Stomach smooth muscle (tissue), 2 donors: ENCODE measurements at regions not wholly inside any gene's neighbourhood (a gene's known extent, or its start where the extent isn't known, plus 50 kb on each side); places are given as distances from the start of the nearest gene placed in this dataset.

Source experiments
- H3K27ac ChIP-seq: one replicate; pipeline ENCODE4 v1.7.0; 2013; ENCODE audit warnings: mild to moderate bottlenecking, low read length, inconsistent platforms
- H3K27me3 ChIP-seq, 2 donors: one replicate each; pipeline ENCODE4 v1.7.0; 2013; ENCODE audit warnings: low read length in 2 of 2; ENCODE audit not compliant: insufficient read depth in 2 of 2, control insufficient read depth in 1 of 2
- H3K36me3 ChIP-seq, 2 donors: one replicate each; pipeline ENCODE4 v1.7.0; 2013; ENCODE audit warnings: low read length in 2 of 2; ENCODE audit not compliant: control insufficient read depth in 2 of 2, insufficient read depth in 2 of 2
- H3K4me1 ChIP-seq: one replicate; pipeline ENCODE4 v1.7.0; 2013; ENCODE audit warnings: low read length; ENCODE audit not compliant: control insufficient read depth, insufficient read depth
- H3K4me3 ChIP-seq, 2 donors: one replicate each; pipeline ENCODE4 v1.7.0; 2013; ENCODE audit warnings: low read length in 2 of 2
- H3K9ac ChIP-seq, 2 donors: one replicate each; pipeline ENCODE4 v1.7.0; 2013; ENCODE audit warnings: low read length in 2 of 2, mild to moderate bottlenecking in 1 of 2
- H3K9me3 ChIP-seq, 2 donors: one replicate each; pipeline ENCODE4 v1.7.0; 2013; ENCODE audit warnings: low read length in 2 of 2; ENCODE audit not compliant: control insufficient read depth in 2 of 2
- donor health status: healthy.
- donor health status: Pancreatic carcinoma.

GRCh38 chr5:81815321-81815720 lies 64.4 kb upstream of the SSBP2 start:
- Histone ChIP-seq H3K27me3 (no peaks in the 10 kb centered on the region), H3K4me1 (no peaks in the 10 kb centered on the region), H3K36me3 (no peaks in the 10 kb centered on the region), H3K4me3 (no peak overlapping the region), H3K27ac (no peak overlapping the region), H3K9ac (no peak overlapping the region), H3K9me3 (no peaks in the 10 kb centered on the region)

DNA sequence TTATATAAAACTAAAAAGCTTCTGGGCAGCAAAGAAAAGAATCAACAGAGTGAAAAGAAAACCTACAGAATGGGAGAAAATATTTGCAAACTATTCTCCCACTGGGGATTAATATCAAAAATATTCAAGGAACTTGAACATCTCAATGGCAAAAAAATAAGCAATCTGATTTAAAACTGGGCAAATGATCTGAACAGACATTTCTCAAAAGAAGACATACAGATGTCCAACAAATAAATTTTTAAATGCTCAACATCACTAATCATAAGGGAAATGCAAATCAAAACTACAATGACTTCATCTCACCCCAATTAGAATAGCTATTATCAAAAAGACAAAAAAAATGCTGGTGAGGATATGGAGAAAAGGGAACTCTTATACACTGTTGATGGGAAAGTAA lies 57.2 kb upstream of the SSBP2 start:
- no peaks in the 10 kb centered on the region for H3K27me3 ChIP-seq
- no peak overlapping the region for H3K4me3 ChIP-seq
- no peak overlapping the region for H3K27ac ChIP-seq
- H3K4me1 ChIP-seq, result no peaks in the 10 kb centered on the region
- H3K36me3 ChIP-seq, result no peaks in the 10 kb centered on the region
- no peak overlapping the region for H3K9ac ChIP-seq
- H3K9me3 ChIP-seq, result peaks cover 0 to 5% of the 10 kb centered on the region in 2 donors

DNA sequence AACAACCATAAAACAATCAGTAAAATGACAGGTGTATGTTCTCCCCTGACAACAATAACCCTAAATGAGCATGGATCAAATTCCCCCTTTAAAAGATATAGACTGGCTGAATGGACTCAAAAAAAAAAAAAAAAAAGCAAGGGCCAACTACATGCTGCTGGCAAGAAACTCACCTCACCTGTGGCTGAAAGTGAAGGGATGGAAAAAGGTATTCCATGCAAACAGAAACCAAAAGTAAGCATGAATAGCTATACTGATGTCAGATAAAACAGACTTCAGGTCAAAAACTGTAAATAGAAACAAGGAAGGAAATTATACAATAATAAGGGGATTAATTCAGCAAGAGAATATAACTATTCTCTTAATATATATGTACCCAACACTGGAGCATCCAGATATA lies 54.2 kb upstream of the SSBP2 start:
- H3K9ac ChIP-seq, result no peak overlapping the region
- no peaks in the 10 kb centered on the region for H3K27me3 ChIP-seq
- H3K4me1 ChIP-seq, result no peaks in the 10 kb centered on the region
- peaks cover 0 to 5% of the 10 kb centered on the region in 2 donors for H3K9me3 ChIP-seq
- H3K36me3 ChIP-seq, result no peaks in the 10 kb centered on the region
- no peak overlapping the region for H3K27ac ChIP-seq
- no peak overlapping the region for H3K4me3 ChIP-seq

- Histone ChIP-seq H3K4me3 (no peak overlapping the region), H3K4me1 (no peaks in the 10 kb centered on the region), H3K9ac (no peak overlapping the region), H3K36me3 (no peaks in the 10 kb centered on the region), H3K27me3 (no peaks in the 10 kb centered on the region), H3K9me3 (peaks cover 0 to 5% of the 10 kb centered on the region in 2 donors), H3K27ac (no peak overlapping the region)
These were observed 52.9 kb upstream of the SSBP2 start for GRCh38 chr5:81803812-81804211.

DNA sequence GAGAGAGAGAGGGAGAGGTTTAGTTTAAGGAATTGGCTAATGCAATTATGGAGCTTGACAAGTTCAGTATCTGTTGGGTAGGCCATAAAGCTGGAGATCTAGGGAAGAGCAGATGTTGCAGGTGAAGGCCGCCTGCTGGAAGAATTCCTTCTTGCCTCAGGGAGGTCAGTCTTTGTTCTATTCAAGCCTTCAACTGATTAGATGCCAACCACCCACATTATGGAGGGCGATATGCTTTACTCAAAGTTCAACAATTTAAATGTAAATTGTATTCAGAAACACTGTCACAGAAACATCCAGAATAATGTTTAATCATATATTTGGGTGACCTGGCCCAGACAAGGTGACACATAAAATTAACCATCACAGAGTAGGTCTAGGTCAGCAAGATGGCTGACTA lies 51.7 kb upstream of the SSBP2 start:
- H3K27me3 ChIP-seq, result no peaks in the 10 kb centered on the region
- H3K9me3 ChIP-seq, result peaks cover 0 to 2% of the 10 kb centered on the region in 2 donors
- no peak overlapping the region for H3K27ac ChIP-seq
- H3K36me3 ChIP-seq, result no peaks in the 10 kb centered on the region
- H3K4me1 ChIP-seq, result no peaks in the 10 kb centered on the region
- no peak overlapping the region for H3K9ac ChIP-seq
- no peak overlapping the region for H3K4me3 ChIP-seq

DNA sequence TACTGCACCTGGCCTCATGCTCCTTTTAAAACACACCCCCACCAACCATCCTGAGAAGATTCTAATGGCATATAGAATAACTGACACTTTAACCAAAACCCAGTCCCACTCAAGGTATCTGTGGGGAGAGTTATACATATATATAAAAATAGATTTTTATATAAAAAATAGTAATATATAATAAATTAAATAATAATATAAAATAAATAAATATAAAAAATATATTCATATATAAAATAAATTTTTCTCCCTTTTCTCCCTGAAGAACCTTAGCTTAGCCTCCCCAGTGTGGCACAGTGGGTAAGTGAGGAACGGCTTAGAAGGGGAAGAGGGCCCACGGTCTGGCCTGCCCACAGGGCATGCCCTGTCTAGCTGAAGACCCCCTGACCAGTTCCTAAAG lies 51.1 kb upstream of the SSBP2 start:
- Histone ChIP-seq H3K4me1 (no peaks in the 10 kb centered on the region), H3K9me3 (no peaks in the 10 kb centered on the region), H3K27me3 (no peaks in the 10 kb centered on the region), H3K4me3 (no peak overlapping the region), H3K36me3 (no peaks in the 10 kb centered on the region), H3K27ac (no peak overlapping the region), H3K9ac (no peak overlapping the region)

DNA sequence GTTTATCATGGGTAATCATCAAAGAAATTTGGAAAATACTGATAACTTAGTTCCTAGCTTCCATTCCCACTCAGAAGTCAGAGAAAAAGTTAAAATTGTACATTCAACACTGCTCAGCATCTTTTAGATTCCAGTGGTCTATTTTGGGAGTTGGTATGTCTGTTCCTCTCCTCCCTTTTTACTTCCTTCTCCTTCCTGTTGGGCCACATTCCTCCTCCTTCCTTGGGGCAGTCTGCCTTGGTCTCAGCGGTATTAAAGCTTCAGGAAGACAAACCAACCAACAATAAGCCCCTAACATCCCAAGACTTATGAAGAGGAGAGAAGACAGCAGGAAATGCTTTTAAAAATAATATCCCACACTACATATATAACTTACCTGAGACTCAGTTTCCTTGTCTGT lies 49.9 kb upstream of the SSBP2 start:
- H3K27me3 ChIP-seq, result no peaks in the 10 kb centered on the region
- no peaks in the 10 kb centered on the region for H3K36me3 ChIP-seq
- no peak overlapping the region for H3K27ac ChIP-seq
- H3K4me3 ChIP-seq, result no peak overlapping the region
- no peaks in the 10 kb centered on the region for H3K9me3 ChIP-seq
- H3K9ac ChIP-seq, result no peak overlapping the region
- no peaks in the 10 kb centered on the region for H3K4me1 ChIP-seq
